ENCODE measurements at regions not wholly inside any gene's neighbourhood (a gene's known extent, or its start where the extent isn't known, plus 50 kb on each side); places are given as distances from the start of the nearest gene placed in this dataset. TPM values are rescaled to one million over a fixed set of nuclear protein-coding genes. Genes with fewer than 3 reads are reported as not detected.
"Not testable (repeated sequence)": the region's sequence is repeated elsewhere in the genome, so short reads cannot be mapped to it uniquely, and the experiment has no call there.

GRCh38 chr18:14189858-14190257, 57.6 kb upstream of the ZNF519 start:
- H3K27me3 ChIP-seq (ENCODE audit: control insufficient read depth in 3 of 3, insufficient read depth in 3 of 3, low read length in 2 of 3) = no peaks in the 10 kb centered on the region
- 31 to 40% methylated on average over 1 of the region's 1 CpG for WGBS, 2 donors
- DNase-seq (no peak), ATAC-seq (ENCODE audit: insufficient read depth, low FRiP score) (no peak)
- no peak overlapping the region for H3K27ac ChIP-seq (ENCODE audit: low read depth in 1 of 2, low read length in 1 of 2)
- no peak for TF ChIP-seq CTCF (IDR thresholded peaks at IDR 0.05; ENCODE audit: control extremely low read depth, extremely low read depth)
- H3K9me3 ChIP-seq (ENCODE audit: control insufficient read depth in 4 of 4, insufficient read depth in 3 of 4, low read length in 3 of 4) = no peaks in the 10 kb centered on the region
- H3K4me1 ChIP-seq (ENCODE audit: control insufficient read depth in 5 of 5, insufficient read depth in 5 of 5, low read length in 5 of 5) = no peaks in the 10 kb centered on the region
- H3K36me3 ChIP-seq (ENCODE audit: control insufficient read depth in 4 of 4, insufficient read depth in 4 of 4, low read length in 4 of 4) = no peaks in the 10 kb centered on the region
- no peak overlapping the region for H3K4me3 ChIP-seq
- H3K9ac ChIP-seq (ENCODE audit: insufficient read depth in 1 of 2, low read length in 2 of 2) = no peak overlapping the region

GRCh38 chr18:14188751-14189406, 56.6 kb upstream of the ZNF519 start:
- ATAC-seq (ENCODE audit: insufficient read depth, low FRiP score); H3K4me3 ChIP-seq; H3K36me3 ChIP-seq (ENCODE audit: control insufficient read depth in 4 of 4, insufficient read depth in 4 of 4, low read length in 4 of 4); H3K4me1 ChIP-seq (ENCODE audit: control insufficient read depth in 5 of 5, insufficient read depth in 5 of 5, low read length in 5 of 5); H3K27me3 ChIP-seq (ENCODE audit: control insufficient read depth in 3 of 3, insufficient read depth in 3 of 3, low read length in 2 of 3); DNase-seq; H3K27ac ChIP-seq (ENCODE audit: low read depth in 1 of 2, low read length in 1 of 2); H3K9ac ChIP-seq (ENCODE audit: insufficient read depth in 1 of 2, low read length in 2 of 2); H3K9me3 ChIP-seq (ENCODE audit: control insufficient read depth in 4 of 4, insufficient read depth in 3 of 4, low read length in 3 of 4): not testable (repeated sequence)
- WGBS, 2 donors = 65 to 68% methylated on average over 4 of the region's 4 CpGs

Small RNAs in the stretch of these regions (small RNA-seq; reads per million reads assigned to genes)
- gene RNU6-316P (ENCODE audit: low replicate concordance) = not detected
